A673 (cell line): ENCODE measurements at regions not wholly inside any gene's neighbourhood (a gene's known extent, or its start where the extent isn't known, plus 50 kb on each side); places are given as distances from the start of the nearest gene placed in this dataset.

Source experiments
- BruUV-seq: library from RNA; stranded (reverse); fragments of 400-500 nt; replicated peaks from 2 replicates; lab custom pipeline; 2021; lab: Mats Ljungman, UMichigan
- CTCF ChIA-PET: fragments of 300-600 bp; sonication (Branson Sonifier 250); formaldehyde crosslinking; loops from one replicate; lab custom pipeline; 2022; ENCODE audit warnings: antibody characterized with exemption; lab: Charles Lee
- POLR2A ChIA-PET: fragments of 300-600 bp; sonication (Branson Sonifier 250); formaldehyde crosslinking; loops from one replicate; lab custom pipeline; 2022; ENCODE audit warnings: antibody characterized with exemption; ENCODE audit not compliant: low non-redundant PET; lab: Charles Lee
- DNase-seq: peaks from one replicate; pipeline ENCODE4 v3.0.0-alpha.2; 2015; ENCODE audit warnings: low spot score
- H3K27ac ChIP-seq: fragments of 200-600 bp; sonication (generic); 2 replicates; pipeline ENCODE4 v1.5.1; 2016; ENCODE audit warnings: mixed run types, low read depth, mild to moderate bottlenecking, mixed read lengths, antibody characterized with exemption, low read length; ENCODE audit not compliant: poor library complexity, severe bottlenecking
- H3K27me3 ChIP-seq: fragments of 200-600 bp; sonication (generic); replicated peaks from 2 replicates; pipeline ENCODE4 v1.6.1; 2017; ENCODE audit warnings: mixed run types, low read depth, mild to moderate bottlenecking, mixed read lengths, antibody characterized with exemption, low read length; ENCODE audit not compliant: insufficient read depth, poor library complexity
- H3K36me3 ChIP-seq: fragments of 200-600 bp; sonication (generic); 2 replicates; pipeline ENCODE4 v1.6.1; 2016; ENCODE audit warnings: mixed run types, mild to moderate bottlenecking, mixed read lengths, antibody characterized with exemption, low read length; ENCODE audit not compliant: insufficient read depth, poor library complexity, severe bottlenecking
- H3K4me1 ChIP-seq: fragments of 200-600 bp; sonication (generic); 2 replicates; pipeline ENCODE4 v1.6.1; 2017; ENCODE audit warnings: mixed run types, mild to moderate bottlenecking, mixed read lengths, antibody characterized with exemption, low read length; ENCODE audit not compliant: insufficient read depth, poor library complexity, severe bottlenecking
- H3K4me3 ChIP-seq: fragments of 200-600 bp; sonication (generic); 2 replicates; pipeline ENCODE4 v1.5.1; 2016; ENCODE audit warnings: low read depth, mixed run types, mild to moderate bottlenecking, mixed read lengths, low read length; ENCODE audit not compliant: poor library complexity, severe bottlenecking
- H3K9me3 ChIP-seq: fragments of 200-600 bp; sonication (generic); 2 replicates; pipeline ENCODE4 v1.6.1; 2016; ENCODE audit warnings: mixed run types, low read depth, mild to moderate bottlenecking, mixed read lengths, antibody characterized with exemption, low read length; ENCODE audit not compliant: poor library complexity, severe bottlenecking
- EZH2 ChIP-seq: fragments of 200-600 bp; sonication (generic); IDR thresholded peaks from 2 replicates; pipeline ENCODE4 v1.6.1; 2017; ENCODE audit warnings: borderline replicate concordance, low read depth, mild to moderate bottlenecking, mixed read lengths, antibody characterized with exemption, low read length; ENCODE audit not compliant: poor library complexity, severe bottlenecking
- intact Hi-C: fragments of 100-400 bp; cut with micrococcal nuclease; formaldehyde crosslinking; loops from one replicate; pipeline ENCODE4 v1.10.0; 2022; ENCODE audit not compliant: unreplicated experiment
- TF ChIP-seq, protein P1 (sequence below): fragments of 300-800, 200-600 bp; sonication (generic); conservative IDR thresholded peaks from 2 replicates; pipeline ENCODE4 v1.5.1; 2017; ENCODE audit warnings: low read depth, mild to moderate bottlenecking, antibody characterized with exemption, low read length, moderate library complexity, mixed read lengths

DNA sequence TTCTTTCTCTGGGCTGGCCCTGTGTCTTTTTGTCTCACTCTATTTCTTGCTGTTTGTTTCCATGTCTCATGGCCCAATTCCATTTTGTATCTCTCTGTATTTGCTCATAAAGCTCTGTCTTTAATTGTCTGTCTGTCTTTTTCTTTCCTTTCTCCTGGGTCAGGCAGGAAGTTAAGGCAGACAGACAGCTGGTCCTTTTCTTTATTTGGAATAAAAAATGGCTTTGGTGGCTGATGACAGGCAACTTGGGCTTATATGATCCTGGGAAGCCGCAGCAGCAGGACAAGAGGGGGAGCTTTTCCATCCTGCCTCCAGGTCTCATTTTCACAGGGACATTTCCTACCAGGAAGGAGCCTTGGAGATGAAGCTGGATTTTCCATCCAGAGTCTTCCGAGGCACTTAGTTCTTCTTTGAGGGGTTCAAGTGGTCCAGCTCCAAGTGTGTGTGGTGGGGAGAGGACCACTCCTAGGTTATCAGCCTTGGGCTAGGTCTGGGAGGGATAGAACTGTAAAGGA is 138.7 kb downstream of the TDRD15 start:
- ChIA-PET POLR2A (no interaction called here), CTCF (no interaction called here)
- no peaks in the 10 kb centered on the region for H3K9me3 ChIP-seq
- no peak overlapping the region for H3K27ac ChIP-seq
- H3K36me3 ChIP-seq: no peaks in the 10 kb centered on the region
- intact Hi-C loops: no loop called here
- no peak overlapping the region for H3K4me3 ChIP-seq
- H3K4me1 ChIP-seq: no peaks in the 10 kb centered on the region
- TF ChIP-seq, protein P1, sequence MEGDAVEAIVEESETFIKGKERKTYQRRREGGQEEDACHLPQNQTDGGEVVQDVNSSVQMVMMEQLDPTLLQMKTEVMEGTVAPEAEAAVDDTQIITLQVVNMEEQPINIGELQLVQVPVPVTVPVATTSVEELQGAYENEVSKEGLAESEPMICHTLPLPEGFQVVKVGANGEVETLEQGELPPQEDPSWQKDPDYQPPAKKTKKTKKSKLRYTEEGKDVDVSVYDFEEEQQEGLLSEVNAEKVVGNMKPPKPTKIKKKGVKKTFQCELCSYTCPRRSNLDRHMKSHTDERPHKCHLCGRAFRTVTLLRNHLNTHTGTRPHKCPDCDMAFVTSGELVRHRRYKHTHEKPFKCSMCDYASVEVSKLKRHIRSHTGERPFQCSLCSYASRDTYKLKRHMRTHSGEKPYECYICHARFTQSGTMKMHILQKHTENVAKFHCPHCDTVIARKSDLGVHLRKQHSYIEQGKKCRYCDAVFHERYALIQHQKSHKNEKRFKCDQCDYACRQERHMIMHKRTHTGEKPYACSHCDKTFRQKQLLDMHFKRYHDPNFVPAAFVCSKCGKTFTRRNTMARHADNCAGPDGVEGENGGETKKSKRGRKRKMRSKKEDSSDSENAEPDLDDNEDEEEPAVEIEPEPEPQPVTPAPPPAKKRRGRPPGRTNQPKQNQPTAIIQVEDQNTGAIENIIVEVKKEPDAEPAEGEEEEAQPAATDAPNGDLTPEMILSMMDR: no peak
- TF ChIP-seq EZH2: no peak
- no peak for DNase-seq
- peaks cover 30% of the 10 kb centered on the region for H3K27me3 ChIP-seq
- BruUV-seq: no TSS peak

DNA sequence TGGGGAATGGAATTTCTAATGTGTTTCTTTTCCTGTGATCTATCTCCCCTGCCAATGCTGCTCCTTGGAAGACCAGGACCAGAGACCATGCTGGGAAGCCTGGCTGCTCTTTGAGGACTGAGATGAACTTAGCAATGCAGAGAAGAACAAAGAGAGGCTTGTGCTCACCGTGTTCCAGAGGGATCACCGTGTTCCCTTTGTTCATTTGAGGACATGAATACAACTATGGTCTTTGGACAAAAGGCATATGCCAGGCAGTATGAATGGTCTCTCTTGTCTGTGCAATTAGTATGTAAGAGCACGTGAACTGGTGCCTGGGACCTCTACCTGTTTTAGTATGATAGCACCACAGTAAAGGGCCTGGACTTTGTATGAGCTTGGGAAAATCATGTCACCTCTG is 139.9 kb downstream of the TDRD15 start:
- intact Hi-C loops: no loop called here
- no peak for DNase-seq
- Histone ChIP-seq H3K27me3 (peaks cover 30% of the 10 kb centered on the region), H3K36me3 (no peaks in the 10 kb centered on the region), H3K4me3 (no peak overlapping the region), H3K4me1 (no peaks in the 10 kb centered on the region), H3K9me3 (no peaks in the 10 kb centered on the region), H3K27ac (no peak overlapping the region)
- POLR2A ChIA-PET: no interaction called here
- BruUV-seq: no TSS peak
- CTCF ChIA-PET: no interaction called here
- no peak for TF ChIP-seq EZH2
- TF ChIP-seq, protein P1: no peak

DNA sequence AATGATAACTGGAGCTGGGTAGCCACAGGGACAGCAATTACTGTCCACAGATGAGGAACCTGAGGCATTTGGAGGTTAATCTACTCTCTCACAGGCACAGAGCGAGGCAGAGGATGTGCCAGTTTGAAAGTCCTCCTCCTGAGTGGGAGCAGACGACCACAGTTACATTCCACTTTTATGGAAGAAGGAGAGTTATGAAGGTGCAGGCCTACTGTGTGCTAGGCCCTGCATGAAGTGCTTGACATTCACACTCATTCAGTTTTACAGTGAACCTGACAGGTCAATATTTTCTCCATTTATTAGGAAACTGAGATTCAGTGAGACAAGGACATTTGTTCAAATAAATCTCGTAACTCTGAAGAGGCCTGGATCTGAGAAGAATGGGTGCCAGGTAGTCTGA is 142.0 kb downstream of the TDRD15 start:
- no peaks in the 10 kb centered on the region for H3K36me3 ChIP-seq
- H3K27me3 ChIP-seq: peaks cover 36% of the 10 kb centered on the region
- intact Hi-C loops: no loop called here
- no peak for DNase-seq
- BruUV-seq: no TSS peak
- TF ChIP-seq EZH2: no peak
- TF ChIP-seq, protein P1: no peak
- no peak overlapping the region for H3K4me3 ChIP-seq
- no peaks in the 10 kb centered on the region for H3K9me3 ChIP-seq
- ChIA-PET CTCF (no interaction called here), POLR2A (no interaction called here)
- H3K27ac ChIP-seq: no peak overlapping the region
- H3K4me1 ChIP-seq: no peaks in the 10 kb centered on the region
